HG02938 (cell line): ENCODE measurements at regions not wholly inside any gene's neighbourhood (a gene's known extent, or its start where the extent isn't known, plus 50 kb on each side); places are given as distances from the start of the nearest gene placed in this dataset.
"Not testable (repeated sequence)": the region's sequence is repeated elsewhere in the genome, so short reads cannot be mapped to it uniquely, and the experiment has no call there.

Experiments used
- ATAC-seq: cut with Tn5 transposase; IDR thresholded peaks from one replicate; pipeline ENCODE4 v1.9.1; 2021; ENCODE audit warnings: mild to moderate bottlenecking, moderate library complexity; ENCODE audit not compliant: unreplicated experiment

GRCh38 chr5:32534041-32534440, 51.3 kb upstream of the SUB1 start:
- ATAC-seq: no peak

- ATAC-seq: peak; percentile 72
Observed at GRCh38 chr5:32531885-32532520, 53.4 kb upstream of the SUB1 start.

- not testable (repeated sequence) for ATAC-seq
Observed at GRCh38 chr5:32527321-32527720, 58.0 kb upstream of the SUB1 start.

GRCh38 chr5:32526810-32527209, 58.5 kb upstream of the SUB1 start:
- no peak for ATAC-seq

GRCh38 chr5:32523625-32524024, 61.7 kb upstream of the SUB1 start:
- no peak for ATAC-seq

GRCh38 chr5:32522429-32523143, 62.8 kb upstream of the SUB1 start:
- ATAC-seq: no peak

GRCh38 chr5:32521481-32521880, 63.9 kb upstream of the SUB1 start:
- ATAC-seq: no peak

- no peak for ATAC-seq
Observed at GRCh38 chr5:32520972-32521371, 64.4 kb upstream of the SUB1 start.

- no peak for ATAC-seq
Observed at GRCh38 chr5:32520356-32520755, 65.0 kb upstream of the SUB1 start.

- ATAC-seq: no peak
Observed at GRCh38 chr5:32519508-32519907, 65.8 kb upstream of the SUB1 start.

GRCh38 chr5:32514806-32515205, 70.3 kb upstream of the ZFR start:
- ATAC-seq: no peak

GRCh38 chr5:32512926-32513325, 68.4 kb upstream of the ZFR start:
- ATAC-seq: no peak

- ATAC-seq: no peak
Observed at GRCh38 chr5:32511776-32512374, 67.3 kb upstream of the ZFR start.

- ATAC-seq: no peak
Observed at GRCh38 chr5:32510860-32511259, 66.3 kb upstream of the ZFR start.

GRCh38 chr5:32508806-32509805, 64.6 kb upstream of the ZFR start:
- no peak for ATAC-seq

- ATAC-seq: no peak
Observed at GRCh38 chr5:32507738-32508434, 63.3 kb upstream of the ZFR start.

- no peak for ATAC-seq
Observed at GRCh38 chr5:32506799-32507198, 62.3 kb upstream of the ZFR start.

- ATAC-seq: no peak
Observed at GRCh38 chr5:32506201-32506661, 61.7 kb upstream of the ZFR start.

- no peak for ATAC-seq
Observed at GRCh38 chr5:32505756-32506155, 61.2 kb upstream of the ZFR start.

GRCh38 chr5:32504989-32505596, 60.6 kb upstream of the ZFR start:
- no peak for ATAC-seq
